ENCODE measurements at regions not wholly inside any gene's neighbourhood (a gene's known extent, or its start where the extent isn't known, plus 50 kb on each side); places are given as distances from the start of the nearest gene placed in this dataset.
"Not testable (repeated sequence)": the region's sequence is repeated elsewhere in the genome, so short reads cannot be mapped to it uniquely, and the experiment has no call there.

GRCh38 chr1:18557621-18558465 is 72.8 kb upstream of the PAX7 start:
- no peak for ATAC-seq
- DNase-seq (ENCODE audit: missing footprints), result no peak
- intact Hi-C loops (cut with DNase I), result no loop called here

- no peak for DNase-seq (ENCODE audit: missing footprints)
- no peak for ATAC-seq
- intact Hi-C loops (cut with DNase I), result no loop called here
These were observed 70.0 kb upstream of the PAX7 start for GRCh38 chr1:18560692-18561091.

- intact Hi-C loops (cut with DNase I), result no loop called here
- no peak for ATAC-seq
- no peak for DNase-seq (ENCODE audit: missing footprints)
These were observed 68.7 kb upstream of the PAX7 start for GRCh38 chr1:18561967-18562366.

- DNase-seq (ENCODE audit: missing footprints) (no peak), ATAC-seq (no peak)
- intact Hi-C loops (cut with DNase I), result no loop called here
These were observed 66.0 kb upstream of the PAX7 start for GRCh38 chr1:18564676-18565075.

GRCh38 chr1:18565321-18565720 is 65.3 kb upstream of the PAX7 start:
- ATAC-seq (no peak), DNase-seq (ENCODE audit: missing footprints) (no peak)
- intact Hi-C loops (cut with DNase I), result no loop called here

- ATAC-seq, result no peak
- no peak for DNase-seq (ENCODE audit: missing footprints)
- intact Hi-C loops (cut with DNase I), result no loop called here
These were observed 62.2 kb upstream of the PAX7 start for GRCh38 chr1:18568489-18568888.

GRCh38 chr1:18569251-18569650 is 61.4 kb upstream of the PAX7 start:
- peak; percentile 26 for ATAC-seq

GRCh38 chr1:18569811-18570545 is 60.7 kb upstream of the PAX7 start:
- DNase-seq (ENCODE audit: missing footprints) (no peak), ATAC-seq (no peak)
- intact Hi-C loops (cut with DNase I), result loop anchor here (10.0 kb wide), 1 partner anchor 1075 kb away; no protein-coding TSS in a partner anchor

More at GRCh38 chr1:18569251-18569650, 61.4 kb upstream of the PAX7 start:
- intact Hi-C loops (cut with DNase I), result no loop called here
- DNase-seq (ENCODE audit: missing footprints), result no peak

GRCh38 chr1:18571275-18571674 is 59.4 kb upstream of the PAX7 start:
- intact Hi-C loops (cut with DNase I), result loop anchor here (10.0 kb wide), 1 partner anchor 1076 kb away; no protein-coding TSS in a partner anchor
- no peak for DNase-seq (ENCODE audit: missing footprints)
- ATAC-seq, result no peak

GRCh38 chr1:18572022-18572880 is 58.4 kb upstream of the PAX7 start:
- intact Hi-C loops (cut with DNase I), result loop anchor here (10.0 kb wide), 1 partner anchor 1077 kb away; no protein-coding TSS in a partner anchor
- DNase-seq (ENCODE audit: missing footprints) (no peak), ATAC-seq (no peak)

GRCh38 chr1:18573170-18573569 is 57.5 kb upstream of the PAX7 start:
- DNase-seq (ENCODE audit: missing footprints) (no peak), ATAC-seq (no peak)
- intact Hi-C loops (cut with DNase I), result loop anchor here (10.0 kb wide), 1 partner anchor 1078 kb away; no protein-coding TSS in a partner anchor

- no peak for DNase-seq (ENCODE audit: missing footprints)
- intact Hi-C loops (cut with DNase I), result loop anchor here (10.0 kb wide), 1 partner anchor 1080 kb away; no protein-coding TSS in a partner anchor
- no peak for ATAC-seq
These were observed 55.9 kb upstream of the PAX7 start for GRCh38 chr1:18574754-18575153.

- intact Hi-C loops (cut with DNase I), result loop anchor here (10.0 kb wide), 1 partner anchor 1081 kb away; no protein-coding TSS in a partner anchor
- no peak for DNase-seq (ENCODE audit: missing footprints)
- ATAC-seq, result no peak
These were observed 55.0 kb upstream of the PAX7 start for GRCh38 chr1:18575620-18576019.

GRCh38 chr1:18578271-18578670 is 52.4 kb upstream of the PAX7 start:
- DNase-seq (ENCODE audit: missing footprints) (no peak), ATAC-seq (no peak)
- intact Hi-C loops (cut with DNase I), result loop anchor here (10.0 kb wide), 1 partner anchor 1083 kb away; no protein-coding TSS in a partner anchor

GRCh38 chr1:18579267-18579666 is 51.4 kb upstream of the PAX7 start:
- ATAC-seq; DNase-seq (ENCODE audit: missing footprints): not testable (repeated sequence)
- intact Hi-C loops (cut with DNase I), result loop anchor here (10.0 kb wide), 1 partner anchor 1084 kb away; no protein-coding TSS in a partner anchor

GRCh38 chr1:18580047-18580446 is 50.6 kb upstream of the PAX7 start:
- ATAC-seq, result no peak
- DNase-seq (ENCODE audit: missing footprints), result no peak
- intact Hi-C loops (cut with DNase I), result no loop called here

GRCh38 chr1:18580691-18581419 is 49.8 kb upstream of the PAX7 start:
- DNase-seq (ENCODE audit: missing footprints), result peak; percentile 51
- no peak for ATAC-seq
- intact Hi-C loops (cut with DNase I), result no loop called here
